ENCODE measurements at regions not wholly inside any gene's neighbourhood (a gene's known extent, or its start where the extent isn't known, plus 50 kb on each side); places are given as distances from the start of the nearest gene placed in this dataset.

GRCh38 chr9:2337627-2338026, 284.0 kb upstream of the VLDLR start:
- H3K4me1 ChIP-seq (ENCODE audit: control insufficient read depth, extremely low read depth, insufficient read depth, low read length), result no peaks in the 10 kb centered on the region
- no peaks in the 10 kb centered on the region for H3K9me1 ChIP-seq (replicated peaks; ENCODE audit: control insufficient read depth, extremely low read depth, insufficient read depth, low read length)
- no peak overlapping the region for H2AFZ ChIP-seq (ENCODE audit: low read depth, low read length)
- H3K9me3 ChIP-seq (replicated peaks; ENCODE audit: control insufficient read depth, insufficient read depth, low read length), result no peaks in the 10 kb centered on the region
- intact Hi-C loops (cut with micrococcal nuclease) (loop anchor here (5.0 kb wide), 1 partner anchor 500 kb away; no protein-coding TSS in a partner anchor), dilution Hi-C loops (cut with MboI; ENCODE audit: extremely low pct_ligation_motif_present, low sequenced_read_pairs) (no loop called here)
- FAIRE-seq (no peak), DNase-seq (ENCODE audit: low read depth, low spot score) (no peak)
- no peak overlapping the region for H3K4me2 ChIP-seq (ENCODE audit: insufficient read depth, low read length)
- no peaks in the 10 kb centered on the region for H3K36me3 ChIP-seq (ENCODE audit: control insufficient read depth in 2 of 2, extremely low read depth in 1 of 2, insufficient read depth in 2 of 2, low read length in 2 of 2)
- H3K4me3 ChIP-seq (replicated peaks in 1 of 3; ENCODE audit: insufficient read depth in 1 of 3, low read depth in 1 of 3, low read length in 3 of 3), result no peak overlapping the region
- no peaks in the 10 kb centered on the region for H3K79me2 ChIP-seq (ENCODE audit: control insufficient read depth, insufficient read depth, low read length)
- BruUV-seq (replicated peaks), result no TSS peak
- ChIA-PET POLR2A (no interaction called here), CTCF (interaction anchor here (3.0 kb wide), 1 partner anchor 390 kb away, joined by 28 read pairs; no protein-coding TSS in a partner anchor)
- no peak overlapping the region for H3K27ac ChIP-seq (ENCODE audit: insufficient read depth, low read depth, low read length)
- no peaks in the 10 kb centered on the region for H4K20me1 ChIP-seq (replicated peaks; ENCODE audit: control insufficient read depth, extremely low read depth, insufficient read depth, low read length)
- H3K9ac ChIP-seq (replicated peaks; ENCODE audit: extremely low read depth, insufficient read depth, low read length), result no peak overlapping the region
- H3K27me3 ChIP-seq (ENCODE audit: control insufficient read depth in 2 of 2, insufficient read depth in 2 of 2, low read length in 2 of 2), result no peaks in the 10 kb centered on the region
- TF ChIP-seq POLR2AphosphoS5 (IDR thresholded peaks at IDR 0.05; ENCODE audit: insufficient read depth, low read depth, low read length) (no peak), EZH2 (IDR thresholded peaks at IDR 0.05; ENCODE audit: borderline replicate concordance, low read depth, low read length, severe bottlenecking) (no peak), CTCF (IDR thresholded peaks at IDR 0.05; ENCODE audit: extremely low read depth in 1 of 2, insufficient read depth in 1 of 2, low read depth in 1 of 2, low read length in 2 of 2) (no peak), FOS (IDR thresholded peaks at IDR 0.05; ENCODE audit: borderline replicate concordance, insufficient read depth, low read length) (no peak), POLR2A (IDR thresholded peaks at IDR 0.05; ENCODE audit: low read depth, low read length) (no peak), JUN (IDR thresholded peaks at IDR 0.05; ENCODE audit: borderline replicate concordance, insufficient read depth, insufficient read length, low read depth) (no peak), MYC (IDR thresholded peaks at IDR 0.05; ENCODE audit: low read depth, low read length) (no peak), GATA2 (IDR thresholded peaks at IDR 0.05; ENCODE audit: insufficient read depth, insufficient read length, low read depth, low read length) (no peak)
- TF ChIP-seq, protein P1, sequence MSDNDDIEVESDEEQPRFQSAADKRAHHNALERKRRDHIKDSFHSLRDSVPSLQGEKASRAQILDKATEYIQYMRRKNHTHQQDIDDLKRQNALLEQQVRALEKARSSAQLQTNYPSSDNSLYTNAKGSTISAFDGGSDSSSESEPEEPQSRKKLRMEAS (IDR thresholded peaks at IDR 0.05; ENCODE audit: insufficient read depth, insufficient read length), result no peak
